Ovary (tissue), 7 donors: ENCODE measurements at regions not wholly inside any gene's neighbourhood (a gene's known extent, or its start where the extent isn't known, plus 50 kb on each side); places are given as distances from the start of the nearest gene placed in this dataset.

Experiments used
- DNase-seq, 5 donors: peaks; one replicate each; pipeline ENCODE4 v3.0.0-alpha.2; 2019 to 2020
- H3K27ac ChIP-seq, 2 donors: fragments of 200-600 bp; one replicate each; pipeline versions ENCODE4 v1.5.1 to v1.8.0; 2019 to 2022
- H3K27me3 ChIP-seq: fragments of 200-600 bp; one replicate; pipeline ENCODE4 v1.8.0; 2022
- H3K36me3 ChIP-seq: fragments of 200-600 bp; sonication (generic); one replicate; pipeline ENCODE4 v1.5.1; 2019
- H3K4me1 ChIP-seq: one replicate; pipeline ENCODE4 v1.8.1; 2013; ENCODE audit warnings: mild to moderate bottlenecking, moderate library complexity; ENCODE audit not compliant: insufficient read depth
- H3K4me3 ChIP-seq: fragments of 200-600 bp; sonication (generic); one replicate; pipeline ENCODE4 v1.5.1; 2017
- H3K9me3 ChIP-seq, 2 donors: fragments of 200-600 bp in 1 of 2; sonication (generic) in 1 of 2; one replicate each; pipeline versions ENCODE4 v1.5.1 to v1.8.1; 2013 to 2019; ENCODE audit warnings: mild to moderate bottlenecking in 1 of 2, moderate library complexity in 1 of 2
- EP300 ChIP-seq: sonication (generic); formaldehyde crosslinking; IDR thresholded peaks from one replicate; pipeline ENCODE4 v1.6.1; 2017; ENCODE audit warnings: antibody characterized with exemption
- POLR2A ChIP-seq: fragments of 450-650 bp; IDR thresholded peaks from one replicate; pipeline ENCODE4 v1.6.1; 2017; ENCODE audit warnings: antibody characterized with exemption, mild to moderate bottlenecking, moderate library complexity
- WGBS, 3 donors: extraction: QIAGEN DNeasy Blood & Tissue Kit in 1 of 3; methylation state at CpG; one replicate each; pipeline versions ENCODE4 v1.1.5 to v1.1.7; 2013 to 2017; 5-methylcytosine and 5-hydroxymethylcytosine counted together
- intact Hi-C, 4 donors: fragments of 100-400 bp; cut with DNase I; formaldehyde crosslinking; loops; one replicate each; pipeline versions ENCODE4 v1.11.0 to v1.15.1; 2022 to 2023
- TF ChIP-seq, protein P1 (sequence below), 3 donors: fragments of 450-650 bp in 2 of 3; fragments of 200-600 bp in 1 of 3; IDR thresholded peaks; one replicate each; pipeline versions ENCODE4 v1.5.1 to v1.8.0; 2016 to 2022; ENCODE audit warnings: antibody characterized with exemption in 3 of 3, mild to moderate bottlenecking in 1 of 3
- donor health status: DM: no; HTN: no; CAD: no; lungs with moderate emphysema.
- donor health status: DM: no; HTN: no; CAD: no.
- donor health status: Bipolar disorder and iron deficiency.
- donor health status: DM: no; HTN: no; CAD: no.
- donor health status: DM: yes; HTN: yes; CAD: no.

DNA sequence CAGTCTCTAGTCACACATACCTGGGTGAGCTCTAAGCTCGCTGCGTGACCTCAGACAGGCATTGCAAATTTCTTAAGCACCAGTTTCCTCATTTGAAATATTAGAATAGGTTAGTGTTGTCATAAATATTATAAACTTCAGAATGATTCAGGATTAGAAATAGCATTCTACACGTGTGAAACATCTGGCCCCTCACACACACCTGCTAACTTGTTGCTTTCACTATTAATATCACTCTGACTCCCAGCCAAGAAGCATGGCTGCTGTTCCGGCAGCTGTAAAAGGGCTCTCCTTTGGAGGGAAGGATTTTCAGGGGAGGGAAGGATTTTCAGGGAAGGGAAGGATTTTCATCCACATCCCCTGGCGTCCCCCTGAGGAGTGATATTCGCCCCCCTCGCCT is 161.3 kb upstream of the GPR12 start:
- H3K4me1 ChIP-seq, result no peaks in the 10 kb centered on the region
- H3K36me3 ChIP-seq, result no peaks in the 10 kb centered on the region
- TF ChIP-seq POLR2A (no peak), EP300 (no peak)
- TF ChIP-seq, protein P1, sequence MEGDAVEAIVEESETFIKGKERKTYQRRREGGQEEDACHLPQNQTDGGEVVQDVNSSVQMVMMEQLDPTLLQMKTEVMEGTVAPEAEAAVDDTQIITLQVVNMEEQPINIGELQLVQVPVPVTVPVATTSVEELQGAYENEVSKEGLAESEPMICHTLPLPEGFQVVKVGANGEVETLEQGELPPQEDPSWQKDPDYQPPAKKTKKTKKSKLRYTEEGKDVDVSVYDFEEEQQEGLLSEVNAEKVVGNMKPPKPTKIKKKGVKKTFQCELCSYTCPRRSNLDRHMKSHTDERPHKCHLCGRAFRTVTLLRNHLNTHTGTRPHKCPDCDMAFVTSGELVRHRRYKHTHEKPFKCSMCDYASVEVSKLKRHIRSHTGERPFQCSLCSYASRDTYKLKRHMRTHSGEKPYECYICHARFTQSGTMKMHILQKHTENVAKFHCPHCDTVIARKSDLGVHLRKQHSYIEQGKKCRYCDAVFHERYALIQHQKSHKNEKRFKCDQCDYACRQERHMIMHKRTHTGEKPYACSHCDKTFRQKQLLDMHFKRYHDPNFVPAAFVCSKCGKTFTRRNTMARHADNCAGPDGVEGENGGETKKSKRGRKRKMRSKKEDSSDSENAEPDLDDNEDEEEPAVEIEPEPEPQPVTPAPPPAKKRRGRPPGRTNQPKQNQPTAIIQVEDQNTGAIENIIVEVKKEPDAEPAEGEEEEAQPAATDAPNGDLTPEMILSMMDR (IDR thresholded peaks at IDR 0.05), result no peak
- DNase-seq, result no peak
- no peaks in the 10 kb centered on the region for H3K9me3 ChIP-seq
- H3K4me3 ChIP-seq, result no peak overlapping the region
- no peak overlapping the region for H3K27ac ChIP-seq
- 51 to 56% (median 54%) methylated on average over 7 of the region's 7 CpGs for WGBS, 3 donors
- no peaks in the 10 kb centered on the region for H3K27me3 ChIP-seq
- intact Hi-C loops, result no loop called here

DNA sequence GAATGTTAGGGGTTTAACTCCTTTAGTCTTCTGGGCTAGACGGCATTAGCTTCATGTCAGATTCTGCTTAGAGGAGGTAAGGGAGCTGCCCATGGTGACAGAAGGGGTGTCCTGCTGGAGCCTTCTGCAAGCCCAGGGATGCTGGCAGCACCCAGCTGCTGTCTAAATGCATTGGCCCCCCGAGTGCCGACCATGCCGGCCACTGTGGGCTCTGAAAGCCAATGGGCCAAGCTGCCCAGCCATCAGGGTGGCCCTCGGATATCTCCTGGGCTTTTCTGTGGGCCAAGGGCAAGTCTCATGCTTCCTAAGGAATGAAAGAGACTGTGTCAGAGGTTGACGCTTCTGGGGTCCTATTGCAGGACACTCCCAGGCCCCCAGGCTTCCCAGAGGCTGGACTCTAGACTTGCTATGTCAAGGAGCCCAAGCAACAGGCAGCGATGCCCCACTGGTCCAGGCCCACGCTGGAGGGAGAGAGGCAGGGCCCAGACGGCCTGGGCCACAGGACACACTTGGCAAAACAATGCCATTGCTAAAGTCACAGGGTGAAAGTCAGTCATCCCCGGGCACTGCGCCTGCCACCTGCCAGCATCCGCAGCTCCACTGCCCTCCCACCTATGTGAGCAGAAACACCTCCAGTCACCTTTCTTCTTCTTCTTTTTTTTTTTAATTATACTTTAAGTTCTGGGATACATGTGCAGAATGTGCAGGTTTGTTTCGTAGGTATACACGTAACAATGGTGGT is 160.2 kb upstream of the GPR12 start:
- Histone ChIP-seq H3K36me3 (no peaks in the 10 kb centered on the region), H3K4me1 (no peaks in the 10 kb centered on the region), H3K9me3 (no peaks in the 10 kb centered on the region), H3K4me3 (no peak overlapping the region), H3K27me3 (no peaks in the 10 kb centered on the region), H3K27ac (no peak overlapping the region)
- 88 to 93% (median 88%) methylated on average over 14 of the region's 14 CpGs for WGBS, 3 donors
- TF ChIP-seq, protein P1 (IDR thresholded peaks at IDR 0.05), result no peak
- intact Hi-C loops, result no loop called here
- no peak for DNase-seq

DNA sequence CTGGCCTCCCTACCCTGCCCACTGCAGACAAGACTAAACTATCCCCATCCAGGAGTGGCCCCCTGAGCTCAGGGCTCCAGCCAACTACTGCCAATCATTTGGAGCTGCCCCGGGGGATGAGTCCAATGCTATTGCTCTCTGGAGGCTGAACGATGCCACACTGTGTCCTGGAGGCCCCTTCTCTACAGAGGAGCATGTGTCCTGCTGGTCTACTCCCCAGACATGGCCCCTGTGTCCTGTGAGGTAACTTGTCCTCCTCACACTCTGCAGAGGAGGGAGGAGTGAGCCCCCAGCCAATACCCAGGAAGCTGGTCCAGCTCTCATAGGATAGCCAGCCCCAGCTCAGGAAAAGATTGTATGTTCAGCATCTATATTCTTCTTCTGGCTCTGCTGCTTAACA is 159.1 kb upstream of the GPR12 start:
- TF ChIP-seq POLR2A (no peak), EP300 (no peak)
- TF ChIP-seq, protein P1 (IDR thresholded peaks at IDR 0.05), result no peak
- Histone ChIP-seq H3K4me1 (no peaks in the 10 kb centered on the region), H3K27ac (no peak overlapping the region), H3K27me3 (no peaks in the 10 kb centered on the region), H3K9me3 (no peaks in the 10 kb centered on the region), H3K36me3 (no peaks in the 10 kb centered on the region), H3K4me3 (no peak overlapping the region)
- no peak for DNase-seq
- 37 to 61% (median 42%) methylated on average over 2 of the region's 2 CpGs for WGBS, 3 donors
- intact Hi-C loops, result no loop called here

DNA sequence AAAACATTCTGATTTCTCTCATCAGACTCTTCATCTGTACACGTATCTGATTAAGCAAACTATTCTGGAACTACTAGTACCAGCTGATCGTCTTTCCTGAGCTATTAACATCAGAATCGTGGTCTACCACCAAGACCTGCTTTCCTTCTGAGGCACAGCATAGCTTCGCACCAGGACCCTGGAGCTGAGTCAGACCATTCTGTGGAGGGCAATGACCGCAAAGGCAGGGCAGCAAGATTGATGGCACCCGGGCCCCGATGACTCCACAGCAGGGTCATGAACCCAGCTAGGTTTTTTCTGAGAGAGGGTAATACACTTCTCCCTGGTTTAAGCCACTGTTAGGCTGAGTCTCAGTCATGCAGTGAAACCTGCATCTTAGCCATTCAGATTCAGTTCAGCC is 158.7 kb upstream of the GPR12 start:
- intact Hi-C loops, result no loop called here
- H3K27me3 ChIP-seq, result no peaks in the 10 kb centered on the region
- H3K36me3 ChIP-seq, result no peaks in the 10 kb centered on the region
- no peak for DNase-seq
- 64 to 66% (median 66%) methylated on average over 7 of the region's 7 CpGs for WGBS, 3 donors
- TF ChIP-seq EP300, result no peak
- TF ChIP-seq, protein P1 (IDR thresholded peaks at IDR 0.05), result no peak
- no peak for TF ChIP-seq POLR2A
- no peaks in the 10 kb centered on the region for H3K9me3 ChIP-seq
- no peaks in the 10 kb centered on the region for H3K4me1 ChIP-seq
- no peak overlapping the region for H3K4me3 ChIP-seq
- no peak overlapping the region for H3K27ac ChIP-seq
